Colonic mucosa (tissue), 4 donors: ENCODE measurements at regions not wholly inside any gene's neighbourhood (a gene's known extent, or its start where the extent isn't known, plus 50 kb on each side); places are given as distances from the start of the nearest gene placed in this dataset.

Experiments used
- DNase-seq: peaks from one replicate; pipeline ENCODE4 v3.0.0-alpha.2; 2020
- H3K27ac ChIP-seq: fragments of 200-600 bp; one replicate; pipeline ENCODE4 v1.8.0; 2021
- H3K27me3 ChIP-seq: fragments of 200-600 bp; one replicate; pipeline ENCODE4 v1.8.0; 2021
- H3K36me3 ChIP-seq: fragments of 200-600 bp; one replicate; pipeline ENCODE4 v1.8.0; 2021
- H3K4me1 ChIP-seq: fragments of 200-600 bp; one replicate; pipeline ENCODE4 v1.8.0; 2021; ENCODE audit warnings: mild to moderate bottlenecking
- H3K4me3 ChIP-seq: fragments of 200-600 bp; one replicate; pipeline ENCODE4 v1.8.0; 2021
- H3K9ac ChIP-seq, 2 donors: one replicate each; pipeline ENCODE4 v1.7.0; 2013; ENCODE audit warnings: control low read depth in 2 of 2, low read depth in 2 of 2, low read length in 2 of 2
- H3K9me3 ChIP-seq: fragments of 200-600 bp; one replicate; pipeline ENCODE4 v1.8.0; 2021
- CTCF ChIP-seq: fragments of 200-600 bp; IDR thresholded peaks from one replicate; pipeline ENCODE4 v1.8.0; 2022; ENCODE audit warnings: antibody characterized with exemption, mild to moderate bottlenecking
- intact Hi-C: fragments of 100-400 bp; cut with DNase I; formaldehyde crosslinking; loops from one replicate; pipeline ENCODE4 v1.14.1; 2022
- donor health status: healthy.
- donor health status: DM: no; HTN: no; CAD: no.
- donor health status: DM: no; HTN: no; CAD: no.

- intact Hi-C loops: no loop called here
- no peak overlapping the region for H3K4me3 ChIP-seq
- TF ChIP-seq CTCF: no peak
- H3K9ac ChIP-seq: no peak overlapping the region
- H3K9me3 ChIP-seq: no peaks in the 10 kb centered on the region
- H3K4me1 ChIP-seq: no peaks in the 10 kb centered on the region
- H3K27ac ChIP-seq: no peak overlapping the region
- H3K36me3 ChIP-seq: no peaks in the 10 kb centered on the region
- H3K27me3 ChIP-seq: no peaks in the 10 kb centered on the region
- DNase-seq: no peak
Measured at GRCh38 chr16:59053911-59054310, 319.8 kb upstream of the GOT2 start.

GRCh38 chr16:59052231-59052630 is 318.1 kb upstream of the GOT2 start:
- intact Hi-C loops: no loop called here
- no peak for DNase-seq
- no peak for TF ChIP-seq CTCF

DNA sequence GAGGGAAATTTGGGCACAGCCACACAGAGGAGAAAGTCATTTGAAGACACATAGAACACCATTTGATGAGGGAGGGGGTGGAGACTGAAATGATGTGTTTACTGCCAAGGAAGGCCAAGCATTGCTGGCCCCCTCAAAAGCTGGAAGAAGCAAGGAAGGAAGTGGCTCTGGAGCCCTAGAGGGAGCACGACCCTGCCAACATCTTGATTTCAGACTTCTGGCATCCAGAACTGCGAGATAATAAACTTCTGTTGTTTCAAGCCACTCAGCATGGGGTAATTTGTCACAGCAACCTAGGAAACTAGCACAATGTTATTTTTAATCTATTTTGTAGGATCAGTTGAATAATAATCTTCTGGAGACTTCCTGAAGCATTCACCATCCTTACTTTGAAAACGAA is 314.8 kb upstream of the GOT2 start:
- intact Hi-C loops: no loop called here
- TF ChIP-seq CTCF: no peak
- H3K36me3 ChIP-seq: no peaks in the 10 kb centered on the region
- no peak overlapping the region for H3K4me3 ChIP-seq
- no peak overlapping the region for H3K27ac ChIP-seq
- H3K9ac ChIP-seq: no peak overlapping the region
- no peaks in the 10 kb centered on the region for H3K4me1 ChIP-seq
- H3K27me3 ChIP-seq: no peaks in the 10 kb centered on the region
- H3K9me3 ChIP-seq: no peaks in the 10 kb centered on the region
- no peak for DNase-seq

More at GRCh38 chr16:59052231-59052630, 318.1 kb upstream of the GOT2 start:
- no peak overlapping the region for H3K9ac ChIP-seq
- no peaks in the 10 kb centered on the region for H3K36me3 ChIP-seq
- H3K27ac ChIP-seq: no peak overlapping the region
- no peaks in the 10 kb centered on the region for H3K9me3 ChIP-seq
- H3K27me3 ChIP-seq: no peaks in the 10 kb centered on the region
- H3K4me1 ChIP-seq: no peaks in the 10 kb centered on the region
- no peak overlapping the region for H3K4me3 ChIP-seq

- no peaks in the 10 kb centered on the region for H3K27me3 ChIP-seq
- H3K9me3 ChIP-seq: no peaks in the 10 kb centered on the region
- H3K27ac ChIP-seq: no peak overlapping the region
Measured at GRCh38 chr16:59047114-59047513, 313.0 kb upstream of the GOT2 start.

DNA sequence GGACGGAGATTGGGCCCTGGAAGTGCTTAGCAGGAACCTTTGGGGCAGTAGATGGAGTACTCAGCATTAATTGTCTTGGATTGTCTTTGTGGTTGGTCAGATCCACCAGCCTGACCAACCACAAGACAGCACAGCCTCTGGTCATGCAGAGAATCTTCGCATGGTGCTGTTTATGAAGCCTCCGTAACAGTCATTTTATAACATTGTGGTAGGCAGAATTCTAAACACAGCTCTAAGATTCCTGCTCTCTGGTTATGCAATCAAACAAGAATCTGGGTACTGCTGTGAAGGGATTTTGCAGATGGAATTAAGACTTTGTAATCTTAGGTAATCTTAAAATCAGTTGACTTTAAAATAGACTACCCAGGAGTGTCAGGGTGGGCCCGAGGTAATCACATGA is 312.2 kb upstream of the GOT2 start:
- no peaks in the 10 kb centered on the region for H3K36me3 ChIP-seq
- intact Hi-C loops: no loop called here

More at GRCh38 chr16:59047114-59047513, 313.0 kb upstream of the GOT2 start:
- intact Hi-C loops: no loop called here
- Histone ChIP-seq H3K4me1 (no peaks in the 10 kb centered on the region), H3K9ac (no peak overlapping the region), H3K36me3 (no peaks in the 10 kb centered on the region), H3K4me3 (no peak overlapping the region)
- no peak for TF ChIP-seq CTCF
- no peak for DNase-seq

More for the DNA sequence above, 312.2 kb upstream of the GOT2 start:
- H3K9ac ChIP-seq: no peak overlapping the region
- H3K27me3 ChIP-seq: no peaks in the 10 kb centered on the region
- TF ChIP-seq CTCF: no peak
- H3K4me3 ChIP-seq: no peak overlapping the region
- no peaks in the 10 kb centered on the region for H3K9me3 ChIP-seq
- DNase-seq: no peak
- H3K4me1 ChIP-seq: no peaks in the 10 kb centered on the region
- no peak overlapping the region for H3K27ac ChIP-seq
